ENCODE measurements at regions not wholly inside any gene's neighbourhood (a gene's known extent, or its start where the extent isn't known, plus 50 kb on each side); places are given as distances from the start of the nearest gene placed in this dataset.
"Not testable (repeated sequence)": the region's sequence is repeated elsewhere in the genome, so short reads cannot be mapped to it uniquely, and the experiment has no call there.

DNA sequence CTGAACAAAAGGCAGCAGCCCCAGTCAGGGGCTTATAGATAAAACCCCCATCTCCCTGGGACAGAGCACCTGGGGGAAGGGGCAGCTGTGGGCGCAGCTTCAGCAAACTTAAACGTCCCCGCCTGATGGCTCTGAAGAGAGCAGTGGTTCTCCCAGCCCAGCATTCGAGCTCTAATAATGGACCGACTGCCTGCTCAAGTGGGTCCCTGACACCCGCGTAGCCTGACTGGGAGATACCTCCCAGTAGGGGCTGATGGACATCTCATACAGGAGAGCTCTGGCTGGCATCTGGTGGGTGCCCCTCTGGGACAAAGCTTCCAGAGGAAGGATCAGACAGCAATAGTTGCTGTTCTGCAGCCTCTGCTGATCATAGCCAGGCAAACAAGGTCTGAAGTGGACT lies 172.1 kb downstream of the CRPPA start:
- TF ChIP-seq, protein P1, sequence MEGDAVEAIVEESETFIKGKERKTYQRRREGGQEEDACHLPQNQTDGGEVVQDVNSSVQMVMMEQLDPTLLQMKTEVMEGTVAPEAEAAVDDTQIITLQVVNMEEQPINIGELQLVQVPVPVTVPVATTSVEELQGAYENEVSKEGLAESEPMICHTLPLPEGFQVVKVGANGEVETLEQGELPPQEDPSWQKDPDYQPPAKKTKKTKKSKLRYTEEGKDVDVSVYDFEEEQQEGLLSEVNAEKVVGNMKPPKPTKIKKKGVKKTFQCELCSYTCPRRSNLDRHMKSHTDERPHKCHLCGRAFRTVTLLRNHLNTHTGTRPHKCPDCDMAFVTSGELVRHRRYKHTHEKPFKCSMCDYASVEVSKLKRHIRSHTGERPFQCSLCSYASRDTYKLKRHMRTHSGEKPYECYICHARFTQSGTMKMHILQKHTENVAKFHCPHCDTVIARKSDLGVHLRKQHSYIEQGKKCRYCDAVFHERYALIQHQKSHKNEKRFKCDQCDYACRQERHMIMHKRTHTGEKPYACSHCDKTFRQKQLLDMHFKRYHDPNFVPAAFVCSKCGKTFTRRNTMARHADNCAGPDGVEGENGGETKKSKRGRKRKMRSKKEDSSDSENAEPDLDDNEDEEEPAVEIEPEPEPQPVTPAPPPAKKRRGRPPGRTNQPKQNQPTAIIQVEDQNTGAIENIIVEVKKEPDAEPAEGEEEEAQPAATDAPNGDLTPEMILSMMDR (conservative IDR thresholded peaks at IDR 0.05 in 1 of 2, IDR thresholded peaks at IDR 0.05 in 1 of 2; ENCODE audit: low read depth in 1 of 2, low read length in 2 of 2), result not testable (repeated sequence)
- not testable (repeated sequence) for TF ChIP-seq EZH2 (IDR thresholded peaks at IDR 0.05; ENCODE audit: low read length, missing control alignments)
